ENCODE measurements at regions not wholly inside any gene's neighbourhood (a gene's known extent, or its start where the extent isn't known, plus 50 kb on each side); places are given as distances from the start of the nearest gene placed in this dataset.

GRCh38 chr5:6905423-6905822, 192.2 kb downstream of the TENT4A start:
- Histone ChIP-seq H3K27ac (ENCODE audit: insufficient read length, low read depth, low read length) (no peak overlapping the region), H3K9me3 (ENCODE audit: control insufficient read depth, low read depth, low read length) (no peaks in the 10 kb centered on the region), H4K5ac (ENCODE audit: insufficient read length, low read depth, low read length) (no peak overlapping the region), H3K79me1 (ENCODE audit: insufficient read depth, low read depth, low read length, poor library complexity, severe bottlenecking) (no peaks in the 10 kb centered on the region), H2BK15ac (ENCODE audit: low read depth, low read length) (no peak overlapping the region), H3K23me2 (ENCODE audit: insufficient read length, low read depth, low read length, poor library complexity, severe bottlenecking) (no peaks in the 10 kb centered on the region), H3K14ac (ENCODE audit: insufficient read depth, low read length) (no peak overlapping the region), H3K4me1 (ENCODE audit: insufficient read depth, low read length) (no peaks in the 10 kb centered on the region), H3T11ph (ENCODE audit: low read length) (no peak overlapping the region), H2BK20ac (ENCODE audit: low read depth, low read length, poor library complexity, severe bottlenecking) (no peak overlapping the region), H3K4me2 (ENCODE audit: insufficient read depth, insufficient read length, low read length) (no peak overlapping the region), H2BK5ac (ENCODE audit: insufficient read length, low read length) (no peak overlapping the region), H3K27me3 (ENCODE audit: insufficient read depth, low read length) (no peaks in the 10 kb centered on the region), H2BK12ac (ENCODE audit: insufficient read length, low read depth, low read length) (no peak overlapping the region), H3K23ac (ENCODE audit: insufficient read length, low read depth, low read length) (no peak overlapping the region), H2AFZ (ENCODE audit: low read length) (no peak overlapping the region), H3K4ac (ENCODE audit: low read depth, low read length) (no peak overlapping the region), H4K20me1 (ENCODE audit: control insufficient read depth, insufficient read depth, insufficient read length) (no peaks in the 10 kb centered on the region), H3K18ac (ENCODE audit: insufficient read length, low read depth, low read length) (no peak overlapping the region), H3K9ac (ENCODE audit: extremely low read depth, insufficient read length, low read length) (no peak overlapping the region), H4K8ac (replicated peaks; ENCODE audit: insufficient read length, low read depth, low read length) (no peak overlapping the region), H3K79me2 (ENCODE audit: insufficient read depth, low read length) (no peaks in the 10 kb centered on the region), H3K56ac (ENCODE audit: insufficient read length, low read depth, low read length) (no peak overlapping the region), H4K91ac (ENCODE audit: insufficient read length, low read depth, low read length) (no peak overlapping the region), H2AK5ac (ENCODE audit: insufficient read length, low read length) (no peak overlapping the region), H2BK120ac (ENCODE audit: low read depth, low read length, poor library complexity, severe bottlenecking) (no peak overlapping the region)
- H3K27me3 Mint-ChIP-seq (ENCODE audit: low read depth), result no peaks in the 10 kb centered on the region
- DNase-seq, result no peak
- WGBS (ENCODE audit: extremely low coverage, insufficient read length, low lambda C conversion rate), result no CpG with 5 or more reads among the region's 8 CpGs
- no peak for TF ChIP-seq CTCF (conservative IDR thresholded peaks at IDR 0.05)
- H3K36me3 Mint-ChIP-seq (ENCODE audit: insufficient read depth in 1 of 3, low read depth in 3 of 3), result no peaks in the 10 kb centered on the region
- no peaks in the 10 kb centered on the region; a peak in 1 of 5 replicates for H3K9me3 Mint-ChIP-seq
- no peak overlapping the region for H3K4me3 Mint-ChIP-seq
- no peak overlapping the region for H3K27ac Mint-ChIP-seq
- peaks cover 13% of the 10 kb centered on the region in 2 experiments for H3K4me1 Mint-ChIP-seq

Measured in H9 (cell line).